Mucosa of rectum (tissue), 2 donors: ENCODE measurements at regions not wholly inside any gene's neighbourhood (a gene's known extent, or its start where the extent isn't known, plus 50 kb on each side); places are given as distances from the start of the nearest gene placed in this dataset.

Source experiments
- H3K27ac ChIP-seq, 2 donors: one replicate each; pipeline ENCODE4 v1.7.0; 2013; ENCODE audit warnings: inconsistent platforms in 2 of 2, low read depth in 2 of 2, low read length in 2 of 2
- H3K27me3 ChIP-seq, 2 donors: one replicate each; pipeline ENCODE4 v1.7.0; 2013; ENCODE audit warnings: low read length in 2 of 2; ENCODE audit not compliant: control insufficient read depth in 2 of 2, insufficient read depth in 2 of 2
- H3K36me3 ChIP-seq, 2 donors: one replicate each; pipeline ENCODE4 v1.7.0; 2013; ENCODE audit warnings: low read length in 2 of 2; ENCODE audit not compliant: control insufficient read depth in 2 of 2, insufficient read depth in 2 of 2
- H3K4me1 ChIP-seq, 2 donors: one replicate each; pipeline ENCODE4 v1.7.0; 2013; ENCODE audit warnings: low read length in 2 of 2, mild to moderate bottlenecking in 1 of 2; ENCODE audit not compliant: control insufficient read depth in 2 of 2, insufficient read depth in 2 of 2
- H3K4me3 ChIP-seq, 2 donors: one replicate each; pipeline ENCODE4 v1.7.0; 2013; ENCODE audit warnings: low read length in 2 of 2
- H3K9ac ChIP-seq, 2 donors: one replicate each; pipeline ENCODE4 v1.7.0; 2013; ENCODE audit warnings: low read length in 2 of 2, low read depth in 1 of 2, mild to moderate bottlenecking in 1 of 2
- H3K9me3 ChIP-seq, 2 donors: one replicate each; pipeline ENCODE4 v1.7.0; 2013; ENCODE audit warnings: low read length in 2 of 2; ENCODE audit not compliant: control insufficient read depth in 2 of 2
- donor health status: healthy.
- donor health status: Normal muscosa, but diverticular disease.

DNA sequence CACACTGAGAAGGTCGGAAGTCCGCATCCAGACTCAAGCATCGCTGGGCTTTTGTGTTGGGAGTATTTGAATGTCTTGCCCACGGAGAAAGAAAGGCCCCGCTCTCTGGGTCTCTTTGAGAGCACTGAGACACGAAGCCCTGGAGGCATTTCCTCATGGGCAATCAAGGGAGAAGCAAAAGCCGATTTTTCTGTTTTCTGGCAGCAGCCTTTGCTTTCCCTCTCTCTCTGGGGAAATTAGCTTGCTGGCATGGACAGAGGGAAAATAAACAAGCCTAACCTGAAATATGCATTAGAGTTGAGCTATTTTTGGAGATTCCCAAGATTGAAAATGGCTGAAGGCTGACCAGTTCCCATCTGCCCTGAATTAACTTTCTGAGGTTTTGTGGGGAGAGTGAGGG lies 238.7 kb downstream of the HAPSTR1 start:
- Histone ChIP-seq H3K36me3 (no peaks in the 10 kb centered on the region), H3K4me1 (no peaks in the 10 kb centered on the region), H3K9ac (no peak overlapping the region), H3K27ac (no peak overlapping the region), H3K9me3 (no peaks in the 10 kb centered on the region), H3K27me3 (no peaks in the 10 kb centered on the region), H3K4me3 (no peak overlapping the region)

- H3K27ac ChIP-seq = no peak overlapping the region
- H3K4me3 ChIP-seq = no peak overlapping the region
- no peaks in the 10 kb centered on the region for H3K4me1 ChIP-seq
- no peaks in the 10 kb centered on the region for H3K27me3 ChIP-seq
- H3K36me3 ChIP-seq = no peaks in the 10 kb centered on the region
- no peak overlapping the region for H3K9ac ChIP-seq
- H3K9me3 ChIP-seq = no peaks in the 10 kb centered on the region
Measured at GRCh38 chr16:9331503-9331902, 240.1 kb downstream of the HAPSTR1 start.

GRCh38 chr16:9332574-9333148 lies 241.2 kb downstream of the HAPSTR1 start:
- Histone ChIP-seq H3K4me1 (no peaks in the 10 kb centered on the region), H3K9me3 (no peaks in the 10 kb centered on the region), H3K36me3 (no peaks in the 10 kb centered on the region), H3K27me3 (no peaks in the 10 kb centered on the region), H3K4me3 (no peak overlapping the region), H3K27ac (no peak overlapping the region), H3K9ac (no peak overlapping the region)

GRCh38 chr16:9333469-9333868 lies 242.0 kb downstream of the HAPSTR1 start:
- H3K9me3 ChIP-seq = no peaks in the 10 kb centered on the region

GRCh38 chr16:9334103-9334502 lies 242.7 kb downstream of the HAPSTR1 start:
- Histone ChIP-seq H3K27ac (no peak overlapping the region), H3K4me1 (no peaks in the 10 kb centered on the region), H3K4me3 (no peak overlapping the region), H3K36me3 (no peaks in the 10 kb centered on the region), H3K9ac (no peak overlapping the region), H3K27me3 (no peaks in the 10 kb centered on the region), H3K9me3 (no peaks in the 10 kb centered on the region)

More at GRCh38 chr16:9333469-9333868, 242.0 kb downstream of the HAPSTR1 start:
- Histone ChIP-seq H3K27ac (no peak overlapping the region), H3K36me3 (no peaks in the 10 kb centered on the region), H3K27me3 (no peaks in the 10 kb centered on the region), H3K4me1 (no peaks in the 10 kb centered on the region), H3K9ac (no peak overlapping the region), H3K4me3 (no peak overlapping the region)

- Histone ChIP-seq H3K9me3 (no peaks in the 10 kb centered on the region), H3K9ac (no peak overlapping the region), H3K4me3 (no peak overlapping the region), H3K27me3 (no peaks in the 10 kb centered on the region), H3K27ac (no peak overlapping the region), H3K36me3 (no peaks in the 10 kb centered on the region), H3K4me1 (no peaks in the 10 kb centered on the region)
Measured at GRCh38 chr16:9337308-9338032, 246.0 kb downstream of the HAPSTR1 start.

- H3K36me3 ChIP-seq = no peaks in the 10 kb centered on the region
Measured at GRCh38 chr16:9338068-9338467, 246.6 kb downstream of the HAPSTR1 start.

DNA sequence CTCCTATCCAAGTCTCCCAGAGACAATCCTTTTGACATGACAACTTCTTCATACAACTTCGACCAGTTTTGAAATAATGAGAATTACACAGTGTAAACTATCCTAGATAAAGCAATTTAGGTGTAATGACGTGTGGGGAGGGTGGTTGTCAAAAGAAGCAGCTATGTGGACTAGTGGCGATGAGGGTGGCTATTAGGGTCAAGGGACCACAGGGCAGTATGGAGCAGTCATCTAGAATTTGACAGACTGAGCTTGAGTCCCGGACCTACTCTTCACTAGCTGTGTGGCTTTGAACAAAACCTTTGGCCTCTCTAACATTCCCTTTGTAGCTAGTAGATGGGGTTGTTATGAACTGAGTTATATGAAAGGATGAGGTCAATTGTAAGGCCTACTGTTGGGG lies 247.1 kb downstream of the HAPSTR1 start:
- no peak overlapping the region for H3K9ac ChIP-seq
- H3K4me3 ChIP-seq = no peak overlapping the region
- no peaks in the 10 kb centered on the region for H3K9me3 ChIP-seq
- H3K36me3 ChIP-seq = no peaks in the 10 kb centered on the region
- H3K27me3 ChIP-seq = no peaks in the 10 kb centered on the region
- H3K27ac ChIP-seq = no peak overlapping the region
- no peaks in the 10 kb centered on the region for H3K4me1 ChIP-seq

More at GRCh38 chr16:9338068-9338467, 246.6 kb downstream of the HAPSTR1 start:
- H3K27ac ChIP-seq = no peak overlapping the region
- no peaks in the 10 kb centered on the region for H3K27me3 ChIP-seq
- H3K4me1 ChIP-seq = no peaks in the 10 kb centered on the region
- no peak overlapping the region for H3K4me3 ChIP-seq
- H3K9ac ChIP-seq = no peak overlapping the region
- H3K9me3 ChIP-seq = no peaks in the 10 kb centered on the region

DNA sequence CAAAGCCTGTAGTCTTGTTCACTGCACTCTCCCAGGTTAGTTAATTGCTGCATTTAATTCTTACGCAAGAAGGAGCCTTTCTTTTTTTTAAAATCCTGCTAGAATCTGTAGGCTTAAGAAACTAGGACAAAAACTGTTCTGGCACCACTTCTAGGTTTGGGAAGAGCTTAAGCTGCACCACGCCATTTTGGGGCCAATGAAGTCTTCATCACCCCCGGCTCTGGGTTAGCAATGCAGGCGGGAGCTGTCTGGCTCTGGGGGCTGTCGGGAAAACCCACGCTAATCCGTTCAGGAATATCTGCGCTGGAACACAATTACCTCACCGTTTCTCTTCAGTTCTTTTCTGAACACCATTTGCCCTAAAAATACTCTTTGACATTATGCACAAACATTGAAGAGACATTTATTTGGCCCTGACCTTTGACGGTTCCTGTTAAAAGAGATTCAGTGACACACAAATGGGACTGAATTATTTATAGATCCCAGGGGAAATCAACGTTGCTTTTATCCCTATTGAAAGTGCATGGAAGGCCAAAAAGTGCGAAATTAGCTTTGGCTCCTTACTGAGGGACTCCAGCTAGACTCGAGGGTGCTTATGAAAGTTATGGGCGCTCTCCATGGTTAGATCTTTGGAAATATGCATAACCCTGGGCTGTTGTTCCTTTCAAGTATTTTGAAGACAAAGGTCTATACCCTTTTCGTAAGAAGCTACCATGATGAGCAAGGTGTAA lies 249.2 kb downstream of the HAPSTR1 start:
- Histone ChIP-seq H3K9ac (no peak overlapping the region), H3K9me3 (no peaks in the 10 kb centered on the region), H3K27ac (no peak overlapping the region), H3K36me3 (no peaks in the 10 kb centered on the region), H3K4me1 (no peaks in the 10 kb centered on the region), H3K27me3 (no peaks in the 10 kb centered on the region), H3K4me3 (no peak overlapping the region)

DNA sequence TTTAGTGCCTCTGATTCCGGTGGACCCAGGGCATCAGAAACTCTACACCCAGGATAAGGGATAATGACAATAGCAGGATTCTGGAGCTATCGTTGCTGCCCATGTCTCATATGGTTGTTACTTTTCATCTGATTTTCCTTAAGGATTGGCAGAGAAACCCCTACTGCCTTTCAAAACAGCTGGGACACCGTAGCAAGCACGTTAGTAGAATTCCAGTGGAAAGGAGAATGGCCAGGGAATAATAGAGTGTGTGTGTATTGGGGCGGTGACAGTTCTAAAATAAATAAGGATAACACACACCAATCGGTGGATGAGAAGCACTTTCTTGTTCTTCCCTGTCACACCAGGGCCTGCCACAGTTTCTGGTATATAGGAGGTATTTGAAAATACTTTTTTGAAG lies 251.8 kb downstream of the HAPSTR1 start:
- H3K27me3 ChIP-seq = no peaks in the 10 kb centered on the region
- H3K36me3 ChIP-seq = no peaks in the 10 kb centered on the region
- H3K4me3 ChIP-seq = no peak overlapping the region
- no peak overlapping the region for H3K27ac ChIP-seq
- H3K9me3 ChIP-seq = no peaks in the 10 kb centered on the region
- H3K9ac ChIP-seq = no peak overlapping the region
- no peaks in the 10 kb centered on the region for H3K4me1 ChIP-seq
